ENCODE measurements at regions not wholly inside any gene's neighbourhood (a gene's known extent, or its start where the extent isn't known, plus 50 kb on each side); places are given as distances from the start of the nearest gene placed in this dataset.

DNA sequence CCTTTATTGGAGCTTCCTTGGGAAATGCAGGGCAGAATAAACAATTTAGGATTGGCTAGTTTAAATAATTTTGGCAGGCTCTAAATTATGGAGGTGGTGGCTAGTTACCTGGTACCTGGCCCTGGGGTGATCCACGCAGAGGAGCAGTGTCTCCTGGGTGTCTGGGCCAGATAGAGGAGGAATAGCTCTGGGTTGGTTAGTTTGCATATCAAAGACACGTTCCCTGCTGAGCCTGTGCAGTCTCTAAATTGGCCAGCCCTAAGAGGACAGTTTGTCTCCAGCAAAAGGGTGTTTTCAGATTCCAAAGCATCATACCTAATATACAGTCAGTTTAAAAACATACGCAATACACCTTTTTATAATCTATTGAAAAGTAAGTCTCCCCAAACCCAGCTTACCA, 333.3 kb upstream of the TPM1 start:
- no peak for TF ChIP-seq POLR2A (IDR thresholded peaks at IDR 0.05)
- TF ChIP-seq, protein P1, sequence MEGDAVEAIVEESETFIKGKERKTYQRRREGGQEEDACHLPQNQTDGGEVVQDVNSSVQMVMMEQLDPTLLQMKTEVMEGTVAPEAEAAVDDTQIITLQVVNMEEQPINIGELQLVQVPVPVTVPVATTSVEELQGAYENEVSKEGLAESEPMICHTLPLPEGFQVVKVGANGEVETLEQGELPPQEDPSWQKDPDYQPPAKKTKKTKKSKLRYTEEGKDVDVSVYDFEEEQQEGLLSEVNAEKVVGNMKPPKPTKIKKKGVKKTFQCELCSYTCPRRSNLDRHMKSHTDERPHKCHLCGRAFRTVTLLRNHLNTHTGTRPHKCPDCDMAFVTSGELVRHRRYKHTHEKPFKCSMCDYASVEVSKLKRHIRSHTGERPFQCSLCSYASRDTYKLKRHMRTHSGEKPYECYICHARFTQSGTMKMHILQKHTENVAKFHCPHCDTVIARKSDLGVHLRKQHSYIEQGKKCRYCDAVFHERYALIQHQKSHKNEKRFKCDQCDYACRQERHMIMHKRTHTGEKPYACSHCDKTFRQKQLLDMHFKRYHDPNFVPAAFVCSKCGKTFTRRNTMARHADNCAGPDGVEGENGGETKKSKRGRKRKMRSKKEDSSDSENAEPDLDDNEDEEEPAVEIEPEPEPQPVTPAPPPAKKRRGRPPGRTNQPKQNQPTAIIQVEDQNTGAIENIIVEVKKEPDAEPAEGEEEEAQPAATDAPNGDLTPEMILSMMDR (IDR thresholded peaks at IDR 0.05), result no peak
